ENCODE measurements at regions not wholly inside any gene's neighbourhood (a gene's known extent, or its start where the extent isn't known, plus 50 kb on each side); places are given as distances from the start of the nearest gene placed in this dataset.

- H3K4me3 ChIP-seq (ENCODE audit: low read length, poor library complexity, severe bottlenecking) = no peak overlapping the region
- H2AFZ ChIP-seq (ENCODE audit: low read length) = no peak overlapping the region
- no peaks in the 10 kb centered on the region for H3K9me3 ChIP-seq (ENCODE audit: insufficient read depth, low read depth, low read length)
- no peaks in the 10 kb centered on the region for H3F3A ChIP-seq (ENCODE audit: low read depth)
- 0 out of 2 replicates have a peak, but pooled peaks cover 3% of the 10 kb centered on the region for H3K9me2 ChIP-seq (replicated peaks; ENCODE audit: low read depth, low read length)
- no peaks in the 10 kb centered on the region for H4K20me1 ChIP-seq (ENCODE audit: insufficient read depth, low read length, poor library complexity, severe bottlenecking)
- no peak overlapping the region for H3K9ac ChIP-seq (ENCODE audit: low read depth, low read length, poor library complexity, severe bottlenecking)
- no peak overlapping the region for H3K4me2 ChIP-seq (ENCODE audit: low read depth, low read length, poor library complexity, severe bottlenecking)
- no peaks in the 10 kb centered on the region for H3K4me1 ChIP-seq (ENCODE audit: insufficient read depth, low read length, poor library complexity, severe bottlenecking)
- no peaks in the 10 kb centered on the region for H3K36me3 ChIP-seq (ENCODE audit: insufficient read depth, low read length)
- TF ChIP-seq CTCF (conservative IDR thresholded peaks at IDR 0.05; ENCODE audit: low read length) (no peak), EZH2phosphoT487 (IDR thresholded peaks at IDR 0.05; ENCODE audit: borderline replicate concordance) (no peak)
- H3K79me2 ChIP-seq (ENCODE audit: insufficient read depth, low read length) = no peaks in the 10 kb centered on the region
- H3K27me3 ChIP-seq (ENCODE audit: insufficient read depth, low read length, poor library complexity, severe bottlenecking) = no peaks in the 10 kb centered on the region
Observed at GRCh38 chr3:170752571-170753155, 117.3 kb downstream of the RPL22L1 start.

GRCh38 chr3:170751899-170752293 lies 118.1 kb downstream of the RPL22L1 start:
- TF ChIP-seq EZH2phosphoT487 (IDR thresholded peaks at IDR 0.05; ENCODE audit: borderline replicate concordance) (no peak), CTCF (conservative IDR thresholded peaks at IDR 0.05; ENCODE audit: low read length) (no peak)
- Histone ChIP-seq H3K4me3 (ENCODE audit: low read length, poor library complexity, severe bottlenecking) (no peak overlapping the region), H3K9me3 (ENCODE audit: insufficient read depth, low read depth, low read length) (no peaks in the 10 kb centered on the region), H3K9me2 (replicated peaks; ENCODE audit: low read depth, low read length) (0 out of 2 replicates have a peak, but pooled peaks cover 3% of the 10 kb centered on the region), H3K79me2 (ENCODE audit: insufficient read depth, low read length) (no peaks in the 10 kb centered on the region), H3K4me1 (ENCODE audit: insufficient read depth, low read length, poor library complexity, severe bottlenecking) (no peaks in the 10 kb centered on the region), H3K36me3 (ENCODE audit: insufficient read depth, low read length) (no peaks in the 10 kb centered on the region), H2AFZ (ENCODE audit: low read length) (no peak overlapping the region), H3F3A (ENCODE audit: low read depth) (no peaks in the 10 kb centered on the region), H3K27me3 (ENCODE audit: insufficient read depth, low read length, poor library complexity, severe bottlenecking) (no peaks in the 10 kb centered on the region), H3K4me2 (ENCODE audit: low read depth, low read length, poor library complexity, severe bottlenecking) (no peak overlapping the region), H4K20me1 (ENCODE audit: insufficient read depth, low read length, poor library complexity, severe bottlenecking) (no peaks in the 10 kb centered on the region), H3K9ac (ENCODE audit: low read depth, low read length, poor library complexity, severe bottlenecking) (no peak overlapping the region)

- Histone ChIP-seq H3K9me2 (replicated peaks; ENCODE audit: low read depth, low read length) (0 out of 2 replicates have a peak, but pooled peaks cover 3% of the 10 kb centered on the region), H4K20me1 (ENCODE audit: insufficient read depth, low read length, poor library complexity, severe bottlenecking) (no peaks in the 10 kb centered on the region), H3K4me1 (ENCODE audit: insufficient read depth, low read length, poor library complexity, severe bottlenecking) (no peaks in the 10 kb centered on the region), H3K4me2 (ENCODE audit: low read depth, low read length, poor library complexity, severe bottlenecking) (no peak overlapping the region), H3K4me3 (ENCODE audit: low read length, poor library complexity, severe bottlenecking) (no peak overlapping the region), H3K36me3 (ENCODE audit: insufficient read depth, low read length) (no peaks in the 10 kb centered on the region), H3K9ac (ENCODE audit: low read depth, low read length, poor library complexity, severe bottlenecking) (no peak overlapping the region), H3F3A (ENCODE audit: low read depth) (no peaks in the 10 kb centered on the region), H3K9me3 (ENCODE audit: insufficient read depth, low read depth, low read length) (no peaks in the 10 kb centered on the region), H3K27me3 (ENCODE audit: insufficient read depth, low read length, poor library complexity, severe bottlenecking) (no peaks in the 10 kb centered on the region), H2AFZ (ENCODE audit: low read length) (no peak overlapping the region), H3K79me2 (ENCODE audit: insufficient read depth, low read length) (no peaks in the 10 kb centered on the region)
- TF ChIP-seq EZH2phosphoT487 (IDR thresholded peaks at IDR 0.05; ENCODE audit: borderline replicate concordance) (no peak), CTCF (conservative IDR thresholded peaks at IDR 0.05; ENCODE audit: low read length) (no peak)
Observed at GRCh38 chr3:170751083-170751898, 118.7 kb downstream of the RPL22L1 start.
